ENCODE measurements at regions not wholly inside any gene's neighbourhood (a gene's known extent, or its start where the extent isn't known, plus 50 kb on each side); places are given as distances from the start of the nearest gene placed in this dataset.
A peak's percentile ranks its signal among the peaks of the same experiment; 100 is the strongest.

DNA sequence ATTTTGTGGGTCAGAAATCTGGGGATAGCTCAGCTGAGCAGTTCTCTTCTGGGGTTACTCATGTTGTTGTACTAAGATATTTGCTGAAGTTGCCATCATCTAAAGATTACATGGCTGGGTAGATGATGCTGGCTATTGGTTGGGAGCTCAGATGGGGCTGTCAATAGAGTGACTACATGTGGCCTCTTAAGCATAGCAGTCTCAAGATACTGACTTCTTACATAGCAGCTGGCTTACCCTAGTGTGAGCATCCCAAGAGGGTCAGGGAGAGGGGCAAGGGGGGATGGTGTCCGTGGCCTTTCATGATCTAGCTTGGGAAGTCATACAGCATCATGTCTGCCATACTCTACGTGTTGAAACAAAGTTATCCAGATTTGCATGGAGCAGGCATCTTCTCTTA, 90.1 kb upstream of the HMGA2 start:
- TF ChIP-seq CTCF (IDR thresholded peaks at IDR 0.05) (no peak), EP300 (IDR thresholded peaks at IDR 0.05) (no peak), POLR2A (IDR thresholded peaks at IDR 0.05) (no peak)
- 81 to 89% methylated on average over 2 of the region's 2 CpGs for WGBS, 2 donors
- Histone ChIP-seq H3K4me3 (no peak overlapping the region), H3K4me1 (peaks cover 0 to 5% (median 2%) of the 10 kb centered on the region in 4 donors), H3K27me3 (peaks cover 0 to 29% of the 10 kb centered on the region in 2 donors), H3K36me3 (no peaks in the 10 kb centered on the region), H3K9me3 (no peaks in the 10 kb centered on the region), H3K27ac (no peak overlapping the region)
- DNase-seq (ENCODE audit: low spot score in 2 of 2), result no peak

DNA sequence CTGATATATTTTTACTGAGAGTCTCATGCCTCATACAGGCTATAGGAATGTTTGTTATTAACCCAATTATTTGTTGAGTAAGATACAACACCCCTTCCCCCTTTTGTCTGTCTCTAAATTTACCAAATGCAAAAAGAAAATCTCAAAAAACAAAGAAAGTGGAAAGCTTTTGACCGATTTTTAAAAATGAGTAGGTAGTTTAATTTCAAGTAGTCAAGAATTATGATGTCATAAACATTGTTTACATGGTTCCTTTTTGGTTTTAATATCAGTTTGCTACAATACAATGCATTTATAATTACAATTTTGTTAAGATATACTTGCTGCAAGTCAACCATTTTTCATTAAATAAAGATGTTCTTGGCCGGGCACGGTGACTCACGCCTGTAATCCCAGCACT, 84.7 kb upstream of the HMGA2 start:
- Histone ChIP-seq H3K36me3 (no peaks in the 10 kb centered on the region), H3K4me3 (no peak overlapping the region), H3K27me3 (peaks cover 0 to 8% of the 10 kb centered on the region in 2 donors), H3K9me3 (no peaks in the 10 kb centered on the region), H3K4me1 (peaks cover 0 to 24% (median 0%) of the 10 kb centered on the region in 4 donors), H3K27ac (no peak overlapping the region)
- WGBS, 2 donors, result 89 to 90% methylated on average over 4 of the region's 4 CpGs
- TF ChIP-seq CTCF (IDR thresholded peaks at IDR 0.05), result no peak
- no peak for TF ChIP-seq POLR2A (IDR thresholded peaks at IDR 0.05)
- no peak for TF ChIP-seq EP300 (IDR thresholded peaks at IDR 0.05)
- no peak for DNase-seq (ENCODE audit: low spot score in 2 of 2)

GRCh38 chr12:65740506-65740872, 83.8 kb upstream of the HMGA2 start:
- H3K27ac ChIP-seq, result no peak overlapping the region
- H3K27me3 ChIP-seq, result peaks cover 0 to 8% of the 10 kb centered on the region in 2 donors
- no peak for TF ChIP-seq CTCF (IDR thresholded peaks at IDR 0.05)
- H3K9me3 ChIP-seq, result no peaks in the 10 kb centered on the region
- DNase-seq (ENCODE audit: low spot score in 2 of 2), result no peak
- H3K4me1 ChIP-seq, result peaks cover 0 to 24% (median 0%) of the 10 kb centered on the region in 4 donors
- no peaks in the 10 kb centered on the region for H3K36me3 ChIP-seq
- H3K4me3 ChIP-seq, result no peak overlapping the region
- 16 to 25% methylated on average over 1 of the region's 1 CpG for WGBS, 2 donors

- H3K4me3 ChIP-seq, result peak overlapping the region; percentile 44 to 80 (median 55)
- TF ChIP-seq EP300 (IDR thresholded peaks at IDR 0.05) (no peak), CTCF (IDR thresholded peaks at IDR 0.05) (no peak), POLR2A (IDR thresholded peaks at IDR 0.05) (no peak)
- WGBS, 2 donors, result 14 to 19% methylated on average over 32 to 38 of the region's 42 CpGs
- peak; percentile 57 to 71 for DNase-seq (ENCODE audit: low spot score in 2 of 2)
- H3K27ac ChIP-seq, result peak overlapping the region in 1 of 4 donors; percentile 75
- H3K9me3 ChIP-seq, result no peaks in the 10 kb centered on the region
- peaks cover 0 to 8% of the 10 kb centered on the region in 2 donors for H3K27me3 ChIP-seq
- H3K36me3 ChIP-seq, result no peaks in the 10 kb centered on the region
- peaks cover 0 to 24% (median 0%) of the 10 kb centered on the region in 4 donors for H3K4me1 ChIP-seq
Observed at GRCh38 chr12:65740873-65741600, 83.2 kb upstream of the HMGA2 start.

DNA sequence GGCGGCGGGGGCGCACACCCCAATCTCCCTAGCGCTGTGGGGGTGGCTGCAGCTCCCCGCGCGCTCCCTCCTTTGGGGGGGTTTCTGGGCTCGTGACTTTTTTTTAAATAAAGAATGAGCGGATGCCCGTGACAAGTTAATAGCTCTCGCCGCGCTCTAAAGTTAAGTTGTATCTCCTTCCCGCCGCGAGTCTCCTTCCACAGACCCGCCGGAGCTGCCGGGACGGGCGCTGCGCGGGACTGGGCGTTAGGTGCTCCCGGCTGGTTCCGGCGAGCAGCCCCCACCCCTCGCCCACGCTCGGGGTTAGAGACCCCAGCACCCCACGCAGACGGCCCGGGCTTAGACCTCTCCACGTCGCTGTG, 82.6 kb upstream of the HMGA2 start:
- WGBS, 2 donors, result 0 to 2% methylated on average over 24 to 34 of the region's 35 CpGs
- no peak for DNase-seq (ENCODE audit: low spot score in 2 of 2)
- Histone ChIP-seq H3K27ac (peak overlapping the region in 1 of 4 donors; percentile 75), H3K4me3 (peak overlapping the region; percentile 44 to 80 (median 55)), H3K9me3 (no peaks in the 10 kb centered on the region), H3K4me1 (peaks cover 0 to 24% (median 0%) of the 10 kb centered on the region in 4 donors), H3K27me3 (peaks cover 0 to 8% of the 10 kb centered on the region in 2 donors), H3K36me3 (no peaks in the 10 kb centered on the region)
- no peak for TF ChIP-seq CTCF (IDR thresholded peaks at IDR 0.05)
- TF ChIP-seq EP300 (IDR thresholded peaks at IDR 0.05), result no peak
- TF ChIP-seq POLR2A (IDR thresholded peaks at IDR 0.05), result no peak
